ENCODE measurements at regions not wholly inside any gene's neighbourhood (a gene's known extent, or its start where the extent isn't known, plus 50 kb on each side); places are given as distances from the start of the nearest gene placed in this dataset.

DNA sequence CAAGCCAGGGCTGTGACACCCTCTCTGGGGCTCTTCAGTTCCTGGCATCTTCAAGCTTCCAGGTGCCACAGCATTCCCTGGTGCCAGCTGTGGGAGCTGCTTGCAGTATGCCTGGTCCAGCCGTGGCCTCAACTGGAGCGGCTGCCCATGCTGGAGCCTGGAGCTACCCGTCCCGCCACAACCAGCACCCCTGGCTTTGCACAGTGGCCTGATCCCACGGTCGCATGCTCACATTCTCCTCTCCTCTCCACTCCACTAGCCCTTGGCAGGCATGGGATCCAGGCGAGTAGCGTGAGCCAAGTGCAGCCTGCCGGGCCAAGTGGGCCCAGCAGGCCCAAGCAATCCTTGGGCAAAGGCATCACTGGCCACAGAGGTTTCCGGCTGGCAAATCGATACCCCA, 81.7 kb downstream of the PPP4R3C start:
- TF ChIP-seq, protein P1, sequence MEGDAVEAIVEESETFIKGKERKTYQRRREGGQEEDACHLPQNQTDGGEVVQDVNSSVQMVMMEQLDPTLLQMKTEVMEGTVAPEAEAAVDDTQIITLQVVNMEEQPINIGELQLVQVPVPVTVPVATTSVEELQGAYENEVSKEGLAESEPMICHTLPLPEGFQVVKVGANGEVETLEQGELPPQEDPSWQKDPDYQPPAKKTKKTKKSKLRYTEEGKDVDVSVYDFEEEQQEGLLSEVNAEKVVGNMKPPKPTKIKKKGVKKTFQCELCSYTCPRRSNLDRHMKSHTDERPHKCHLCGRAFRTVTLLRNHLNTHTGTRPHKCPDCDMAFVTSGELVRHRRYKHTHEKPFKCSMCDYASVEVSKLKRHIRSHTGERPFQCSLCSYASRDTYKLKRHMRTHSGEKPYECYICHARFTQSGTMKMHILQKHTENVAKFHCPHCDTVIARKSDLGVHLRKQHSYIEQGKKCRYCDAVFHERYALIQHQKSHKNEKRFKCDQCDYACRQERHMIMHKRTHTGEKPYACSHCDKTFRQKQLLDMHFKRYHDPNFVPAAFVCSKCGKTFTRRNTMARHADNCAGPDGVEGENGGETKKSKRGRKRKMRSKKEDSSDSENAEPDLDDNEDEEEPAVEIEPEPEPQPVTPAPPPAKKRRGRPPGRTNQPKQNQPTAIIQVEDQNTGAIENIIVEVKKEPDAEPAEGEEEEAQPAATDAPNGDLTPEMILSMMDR (IDR thresholded peaks at IDR 0.05; ENCODE audit: low read length), result no peak
- no peak for TF ChIP-seq EZH2 (IDR thresholded peaks at IDR 0.05; ENCODE audit: borderline replicate concordance, low read length)

Measured in OCI-LY1 (cell line).